ENCODE measurements at regions not wholly inside any gene's neighbourhood (a gene's known extent, or its start where the extent isn't known, plus 50 kb on each side); places are given as distances from the start of the nearest gene placed in this dataset.

DNA sequence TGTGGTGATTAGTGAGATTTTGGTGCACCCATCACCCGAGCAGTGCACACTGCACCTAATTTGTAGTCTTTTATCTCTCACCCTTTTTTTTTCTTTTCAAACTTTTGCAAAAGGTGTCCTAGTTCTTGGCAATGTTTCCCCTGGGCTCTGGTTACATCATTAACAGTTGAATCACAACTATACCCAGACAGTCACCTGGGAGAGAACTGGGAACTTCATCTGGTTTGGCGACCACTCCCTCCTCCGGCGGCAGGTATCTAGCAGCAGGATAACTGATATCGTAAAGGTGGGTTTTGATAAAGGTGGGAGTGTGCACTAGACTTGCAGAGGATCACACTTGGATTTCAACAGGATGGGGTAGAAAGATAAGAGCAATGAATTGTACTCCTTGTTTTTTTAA is 140.5 kb downstream of the CHIC2 start:
- TF ChIP-seq, protein P1, sequence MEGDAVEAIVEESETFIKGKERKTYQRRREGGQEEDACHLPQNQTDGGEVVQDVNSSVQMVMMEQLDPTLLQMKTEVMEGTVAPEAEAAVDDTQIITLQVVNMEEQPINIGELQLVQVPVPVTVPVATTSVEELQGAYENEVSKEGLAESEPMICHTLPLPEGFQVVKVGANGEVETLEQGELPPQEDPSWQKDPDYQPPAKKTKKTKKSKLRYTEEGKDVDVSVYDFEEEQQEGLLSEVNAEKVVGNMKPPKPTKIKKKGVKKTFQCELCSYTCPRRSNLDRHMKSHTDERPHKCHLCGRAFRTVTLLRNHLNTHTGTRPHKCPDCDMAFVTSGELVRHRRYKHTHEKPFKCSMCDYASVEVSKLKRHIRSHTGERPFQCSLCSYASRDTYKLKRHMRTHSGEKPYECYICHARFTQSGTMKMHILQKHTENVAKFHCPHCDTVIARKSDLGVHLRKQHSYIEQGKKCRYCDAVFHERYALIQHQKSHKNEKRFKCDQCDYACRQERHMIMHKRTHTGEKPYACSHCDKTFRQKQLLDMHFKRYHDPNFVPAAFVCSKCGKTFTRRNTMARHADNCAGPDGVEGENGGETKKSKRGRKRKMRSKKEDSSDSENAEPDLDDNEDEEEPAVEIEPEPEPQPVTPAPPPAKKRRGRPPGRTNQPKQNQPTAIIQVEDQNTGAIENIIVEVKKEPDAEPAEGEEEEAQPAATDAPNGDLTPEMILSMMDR (IDR thresholded peaks at IDR 0.05; ENCODE audit: poor library complexity) = no peak
- TF ChIP-seq EZH2 (IDR thresholded peaks at IDR 0.05; ENCODE audit: borderline replicate concordance) = no peak

Measured in hepatocyte (in vitro differentiated cells).